Mucosa of stomach (tissue), 1 donor: ENCODE measurements at regions not wholly inside any gene's neighbourhood (a gene's known extent, or its start where the extent isn't known, plus 50 kb on each side); places are given as distances from the start of the nearest gene placed in this dataset.
"Not testable (repeated sequence)": the region's sequence is repeated elsewhere in the genome, so short reads cannot be mapped to it uniquely, and the experiment has no call there.

Experiments used
- H3K27me3 ChIP-seq: one replicate; pipeline ENCODE4 v1.7.0; 2013; ENCODE audit warnings: mild to moderate bottlenecking, low read length; ENCODE audit not compliant: control insufficient read depth, insufficient read depth
- H3K36me3 ChIP-seq: one replicate; pipeline ENCODE4 v1.7.0; 2013; ENCODE audit warnings: low read length; ENCODE audit not compliant: control insufficient read depth, insufficient read depth
- H3K4me1 ChIP-seq: one replicate; pipeline ENCODE4 v1.7.0; 2013; ENCODE audit warnings: mild to moderate bottlenecking, low read length; ENCODE audit not compliant: control insufficient read depth, insufficient read depth
- H3K4me3 ChIP-seq: one replicate; pipeline ENCODE4 v1.7.0; 2013; ENCODE audit warnings: low read length
- H3K9ac ChIP-seq: one replicate; pipeline ENCODE4 v1.7.0; 2013; ENCODE audit warnings: mild to moderate bottlenecking, low read length, moderate library complexity
- H3K9me3 ChIP-seq: one replicate; pipeline ENCODE4 v1.7.0; 2013; ENCODE audit warnings: mild to moderate bottlenecking, low read length, moderate library complexity; ENCODE audit not compliant: control insufficient read depth
- donor health status: Pancreatic carcinoma.

GRCh38 chr1:146883190-146883589, 54.9 kb upstream of the NBPF12 start:
- not testable (repeated sequence) for H3K4me3 ChIP-seq, H3K9ac ChIP-seq, H3K9me3 ChIP-seq, H3K36me3 ChIP-seq, H3K4me1 ChIP-seq, H3K27me3 ChIP-seq

GRCh38 chr1:146881096-146881495, 57.0 kb upstream of the NBPF12 start:
- not testable (repeated sequence) for H3K4me3 ChIP-seq, H3K36me3 ChIP-seq, H3K4me1 ChIP-seq, H3K9ac ChIP-seq, H3K27me3 ChIP-seq, H3K9me3 ChIP-seq

DNA sequence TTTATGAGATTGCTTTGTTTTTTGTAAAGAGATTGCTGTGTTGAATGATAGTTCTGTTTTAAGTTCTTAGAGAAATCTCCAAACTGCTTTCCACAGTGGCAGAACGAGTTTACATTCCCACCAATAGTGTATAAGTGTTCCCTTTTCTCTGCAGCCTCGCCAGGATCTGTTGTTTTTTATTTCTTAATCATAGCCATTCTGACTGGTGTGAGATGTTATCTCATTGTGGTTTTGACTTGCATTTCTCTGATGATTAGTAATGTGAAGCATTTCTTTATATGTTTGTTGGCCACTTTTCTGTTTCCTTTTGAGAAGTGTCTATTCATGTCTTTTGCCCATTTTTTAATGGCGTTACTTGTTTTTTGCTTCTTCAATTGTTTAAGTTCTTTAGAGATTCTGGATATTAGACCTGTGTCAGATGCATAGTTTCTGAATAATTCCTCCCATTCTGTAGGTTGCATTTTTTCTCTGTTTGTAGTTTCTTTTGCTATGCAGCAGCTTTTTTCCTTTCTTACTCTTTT, 74.3 kb upstream of the NBPF12 start:
- H3K9ac ChIP-seq, H3K36me3 ChIP-seq, H3K4me3 ChIP-seq, H3K4me1 ChIP-seq, H3K9me3 ChIP-seq, H3K27me3 ChIP-seq: not testable (repeated sequence)

GRCh38 chr1:146853147-146853546, 85.0 kb upstream of the NBPF12 start:
- not testable (repeated sequence) for H3K27me3 ChIP-seq, H3K9me3 ChIP-seq, H3K9ac ChIP-seq, H3K4me1 ChIP-seq, H3K36me3 ChIP-seq, H3K4me3 ChIP-seq

- H3K27me3 ChIP-seq, H3K4me1 ChIP-seq, H3K9ac ChIP-seq, H3K36me3 ChIP-seq, H3K9me3 ChIP-seq, H3K4me3 ChIP-seq: not testable (repeated sequence)
Measured at GRCh38 chr1:146850352-146850889, 87.7 kb upstream of the NBPF12 start.

GRCh38 chr1:146838725-146839124, 99.4 kb upstream of the NBPF12 start:
- not testable (repeated sequence) for H3K27me3 ChIP-seq, H3K9me3 ChIP-seq, H3K9ac ChIP-seq, H3K36me3 ChIP-seq, H3K4me3 ChIP-seq, H3K4me1 ChIP-seq

- not testable (repeated sequence) for H3K9ac ChIP-seq, H3K36me3 ChIP-seq, H3K27me3 ChIP-seq, H3K9me3 ChIP-seq, H3K4me3 ChIP-seq, H3K4me1 ChIP-seq
Measured at GRCh38 chr1:146826957-146827356, 111.2 kb upstream of the NBPF12 start.

DNA sequence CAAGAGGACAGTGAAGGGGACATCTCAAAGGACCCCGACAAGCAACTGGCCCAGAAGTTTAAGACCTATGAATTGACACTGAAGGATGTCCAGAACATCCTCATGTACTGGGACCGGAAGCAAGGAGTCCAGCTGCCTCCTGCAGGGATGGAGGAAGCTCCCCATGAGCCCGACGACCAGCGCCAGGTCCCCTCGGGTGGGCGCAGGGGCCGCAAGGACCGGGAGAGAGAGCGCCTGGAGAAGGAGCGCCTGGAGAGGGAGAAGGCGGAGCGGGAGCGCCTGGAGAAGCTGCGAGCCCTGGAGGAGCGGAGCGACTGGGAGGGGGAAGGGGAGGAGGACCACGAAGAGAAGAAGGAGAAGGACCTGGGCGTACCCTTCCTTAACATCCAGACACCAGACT, 143.9 kb upstream of the NBPF12 start:
- H3K27me3 ChIP-seq, H3K4me1 ChIP-seq, H3K36me3 ChIP-seq, H3K4me3 ChIP-seq, H3K9ac ChIP-seq, H3K9me3 ChIP-seq: not testable (repeated sequence)

DNA sequence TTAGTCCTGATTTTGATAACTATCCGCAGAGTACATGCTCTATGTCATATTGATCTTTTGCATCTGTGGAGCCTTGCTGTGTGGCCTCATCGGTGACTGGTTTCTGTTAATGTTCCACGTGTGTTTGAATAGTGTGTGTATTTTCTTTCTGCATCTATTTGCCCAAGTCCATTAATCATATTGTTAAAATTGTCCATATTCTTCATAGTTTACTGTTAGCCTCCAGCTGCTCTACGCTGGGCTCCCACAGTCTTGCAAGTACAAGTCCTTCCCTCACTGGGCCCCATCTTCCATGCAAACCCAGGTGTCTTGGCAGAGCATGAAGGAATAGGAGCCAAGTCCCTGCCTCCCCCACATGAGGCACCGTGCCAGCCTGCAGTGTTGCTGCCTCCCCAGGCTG, 145.4 kb upstream of the NBPF12 start:
- H3K27me3 ChIP-seq, H3K36me3 ChIP-seq, H3K9ac ChIP-seq, H3K9me3 ChIP-seq, H3K4me1 ChIP-seq, H3K4me3 ChIP-seq: not testable (repeated sequence)

DNA sequence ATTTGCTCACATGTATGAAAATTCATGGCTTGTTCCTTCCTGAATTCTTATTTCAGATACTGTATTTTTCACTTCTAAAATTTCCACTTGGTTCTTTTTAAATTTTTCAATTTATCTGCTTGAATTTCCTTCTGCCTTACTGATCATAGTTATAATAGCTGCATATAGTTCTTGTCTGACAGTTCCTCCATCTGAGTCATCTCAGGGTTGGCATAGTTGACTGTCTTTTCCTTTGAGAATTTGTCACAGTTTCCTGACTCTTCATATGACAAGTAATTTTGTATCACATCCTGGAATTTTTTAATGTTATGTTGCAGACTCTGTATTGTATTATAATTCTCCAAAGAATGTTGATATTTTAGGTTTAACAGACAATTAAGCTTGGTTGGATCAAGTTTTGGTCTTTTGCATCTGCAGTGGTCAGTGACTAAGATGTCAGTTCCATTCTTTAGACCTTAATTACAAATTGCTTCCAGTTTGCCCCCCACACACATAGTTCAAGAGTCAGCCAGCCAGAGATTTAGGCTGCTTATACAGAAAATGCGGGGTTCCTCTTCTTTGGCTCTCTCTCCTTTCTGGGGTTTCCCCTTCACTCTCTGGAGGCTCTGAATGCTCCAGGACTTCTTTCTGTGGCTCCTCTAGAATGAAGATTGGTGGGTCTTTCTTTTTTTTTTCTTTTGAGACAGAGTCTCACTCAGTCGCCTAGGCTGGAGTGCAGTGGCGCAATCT, 153.7 kb upstream of the NBPF12 start:
- not testable (repeated sequence) for H3K4me3 ChIP-seq, H3K9ac ChIP-seq, H3K27me3 ChIP-seq, H3K9me3 ChIP-seq, H3K4me1 ChIP-seq, H3K36me3 ChIP-seq

DNA sequence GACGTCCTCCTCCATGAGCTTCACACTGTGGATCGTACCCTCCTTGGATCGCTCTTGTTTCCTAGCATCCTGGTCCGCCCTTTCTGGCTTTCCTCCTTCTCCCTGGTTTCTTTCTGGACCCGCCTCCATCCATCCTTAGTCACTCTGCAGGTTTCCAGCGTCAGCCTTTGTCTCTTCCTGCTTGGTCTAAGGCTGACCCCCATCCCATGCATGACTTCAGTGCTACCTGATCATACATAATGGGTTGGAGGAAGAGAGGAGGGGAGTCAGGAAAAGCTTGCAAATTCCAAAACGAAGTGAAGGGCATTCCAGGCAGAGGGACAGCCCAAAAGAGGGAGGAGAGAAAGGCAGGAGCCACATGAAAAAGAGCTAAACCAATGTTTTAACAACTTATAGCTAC, 156.9 kb upstream of the NBPF12 start:
- not testable (repeated sequence) for H3K27me3 ChIP-seq, H3K9ac ChIP-seq, H3K4me1 ChIP-seq, H3K4me3 ChIP-seq, H3K36me3 ChIP-seq, H3K9me3 ChIP-seq

DNA sequence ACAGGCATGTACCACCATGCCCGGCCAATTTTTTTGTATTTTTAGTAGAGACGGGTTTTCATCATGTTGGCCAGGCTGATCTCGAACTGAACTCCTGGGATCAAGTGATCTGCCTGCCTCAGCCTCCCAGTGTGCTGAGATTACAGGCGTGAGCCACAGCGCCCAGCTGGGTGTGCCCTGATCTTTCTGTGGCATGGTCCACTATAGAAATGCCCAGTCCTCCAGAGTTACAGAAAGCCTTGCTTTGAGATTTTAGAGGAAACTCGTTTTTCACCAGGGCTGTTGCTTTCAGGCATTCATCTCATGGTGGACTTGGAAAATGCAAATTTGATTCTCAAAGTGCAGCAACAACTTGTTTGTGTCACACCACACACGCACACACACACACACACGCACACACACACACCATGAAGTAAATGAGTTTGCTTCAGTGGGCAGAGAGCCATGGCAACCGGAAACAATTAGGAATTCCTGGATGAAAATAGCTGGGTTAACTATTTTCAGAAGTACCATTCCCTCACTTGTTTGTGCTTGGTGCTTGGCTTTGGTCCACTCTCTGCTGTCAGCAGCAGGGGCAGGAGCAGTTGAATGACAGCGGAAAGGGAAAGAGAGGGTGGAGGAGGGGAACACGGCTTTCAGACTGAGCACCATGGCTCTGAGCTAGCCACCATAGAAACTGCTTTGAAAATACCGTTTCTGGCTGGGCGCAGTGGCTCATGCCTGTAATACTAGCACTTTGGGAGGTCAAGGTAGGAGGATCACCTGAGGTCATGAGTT, 160.1 kb upstream of the NBPF12 start:
- not testable (repeated sequence) for H3K9me3 ChIP-seq, H3K4me3 ChIP-seq, H3K4me1 ChIP-seq, H3K27me3 ChIP-seq, H3K36me3 ChIP-seq, H3K9ac ChIP-seq
